Neural progenitor cell (in vitro differentiated cells): ENCODE measurements at regions not wholly inside any gene's neighbourhood (a gene's known extent, or its start where the extent isn't known, plus 50 kb on each side); places are given as distances from the start of the nearest gene placed in this dataset.

Source experiments
- CTCF ChIP-seq: fragments of 200-600 bp; sonication (generic); IDR thresholded peaks from 2 replicates; pipeline ENCODE4 v1.5.1; 2017; ENCODE audit warnings: antibody characterized with exemption, mild to moderate bottlenecking
- EZH2 ChIP-seq: fragments of 200-600 bp; sonication (generic); IDR thresholded peaks from 2 replicates; pipeline ENCODE4 v1.6.1; 2017; ENCODE audit warnings: antibody characterized with exemption, mild to moderate bottlenecking, moderate library complexity

- TF ChIP-seq CTCF, result no peak
- no peak for TF ChIP-seq EZH2
These were observed 438.9 kb upstream of the SEL1L start for GRCh38 chr14:81972601-81973000.
